WTC11 (cell line): ENCODE measurements at regions not wholly inside any gene's neighbourhood (a gene's known extent, or its start where the extent isn't known, plus 50 kb on each side); places are given as distances from the start of the nearest gene placed in this dataset.

Source experiments
- ATAC-seq: fragments of 200-7000 bp; cut with Tn5 transposase; 2 replicates; pipeline ENCODE4 v1.10.0; 2021; ENCODE audit warnings: mild to moderate bottlenecking, moderate library complexity
- CTCF ChIA-PET: fragments of 300-600 bp; sonication (Branson Sonifier 250); formaldehyde crosslinking; loops from one replicate; lab custom pipeline; 2021; ENCODE audit warnings: antibody characterized with exemption; lab: Charles Lee
- POLR2A ChIA-PET: fragments of 350-600 bp; sonication (Branson Sonifier 250); formaldehyde crosslinking; loops from one replicate; lab custom pipeline; 2021; ENCODE audit warnings: antibody characterized with exemption; lab: Charles Lee
- DNase-seq: peaks from one replicate; pipeline ENCODE4 v3.0.0; 2021; ENCODE audit warnings: low spot score
- H3K27ac Mint-ChIP-seq: 2 replicates; pipeline ENCODE4 v1.8.0; 2021; ENCODE audit warnings: mixed read lengths
- H3K27me3 Mint-ChIP-seq: 2 replicates; pipeline ENCODE4 v1.8.0; 2021; ENCODE audit warnings: low read depth, mild to moderate bottlenecking, moderate library complexity, mixed read lengths
- H3K36me3 Mint-ChIP-seq: 2 replicates; pipeline ENCODE4 v1.8.0; 2021; ENCODE audit warnings: mixed read lengths
- H3K4me1 Mint-ChIP-seq: 2 replicates; pipeline ENCODE4 v1.8.0; 2022; ENCODE audit warnings: mixed read lengths
- H3K4me3 Mint-ChIP-seq: 2 replicates; pipeline ENCODE4 v1.8.0; 2021; ENCODE audit warnings: mild to moderate bottlenecking, moderate library complexity, mixed read lengths
- H3K9me3 Mint-ChIP-seq: 2 replicates; pipeline ENCODE4 v1.8.0; 2021; ENCODE audit warnings: mixed read lengths
- ARID4B ChIP-seq: sonication (generic); formaldehyde crosslinking; IDR thresholded peaks from 2 replicates; pipeline ENCODE4 v1.8.0; 2023; ENCODE audit warnings: missing genetic modification reagents, mild to moderate bottlenecking, borderline replicate concordance
- ATF3 ChIP-seq: sonication (generic); formaldehyde crosslinking; conservative IDR thresholded peaks from 2 replicates; pipeline ENCODE4 v1.8.1; 2022; ENCODE audit warnings: mild to moderate bottlenecking, missing genetic modification reagents
- FOXK1 ChIP-seq: sonication (generic); formaldehyde crosslinking; IDR thresholded peaks from 2 replicates; pipeline ENCODE4 v1.8.0; 2022; ENCODE audit warnings: mild to moderate bottlenecking, moderate library complexity, missing genetic modification reagents
- GABPB1 ChIP-seq: sonication (generic); formaldehyde crosslinking; IDR thresholded peaks from 2 replicates; pipeline ENCODE4 v1.8.1; 2023; ENCODE audit warnings: mild to moderate bottlenecking, missing genetic modification reagents
- NFATC4 ChIP-seq: fragments of 250-450 bp; sonication (Bioruptor Pico); IDR thresholded peaks from 2 replicates; pipeline ENCODE4 v1.9.0; 2021; ENCODE audit warnings: mild to moderate bottlenecking
- NFYB ChIP-seq: sonication (generic); formaldehyde crosslinking; conservative IDR thresholded peaks from 2 replicates; pipeline ENCODE4 v1.8.0; 2022; ENCODE audit warnings: low read depth, missing genetic modification reagents
- NR3C1 ChIP-seq: sonication (generic); formaldehyde crosslinking; conservative IDR thresholded peaks from 2 replicates; pipeline ENCODE4 v1.8.1; 2023; ENCODE audit warnings: low read depth, mild to moderate bottlenecking, missing genetic modification reagents
- TEAD1 ChIP-seq: sonication (generic); formaldehyde crosslinking; IDR thresholded peaks from 2 replicates; pipeline ENCODE4 v1.8.0; 2022; ENCODE audit warnings: mild to moderate bottlenecking, missing genetic modification reagents
- ZNF138 ChIP-seq: sonication (generic); formaldehyde crosslinking; conservative IDR thresholded peaks from 2 replicates; pipeline ENCODE4 v1.8.1; 2022; ENCODE audit warnings: mild to moderate bottlenecking, moderate library complexity, missing genetic modification reagents
- ZNF317 ChIP-seq: sonication (generic); formaldehyde crosslinking; IDR thresholded peaks from 2 replicates; pipeline ENCODE4 v1.8.1; 2023; ENCODE audit warnings: low read depth, mild to moderate bottlenecking, moderate library complexity, missing genetic modification reagents, borderline replicate concordance
- ZNF416 ChIP-seq: fragments of 250-450 bp; sonication (Bioruptor Pico); IDR thresholded peaks from 2 replicates; pipeline ENCODE4 v1.9.0; 2021; ENCODE audit warnings: mild to moderate bottlenecking, inconsistent platforms
- ZNF423 ChIP-seq: fragments of 250-450 bp; sonication (Bioruptor Pico); IDR thresholded peaks from 2 replicates; pipeline ENCODE4 v2.1.2; 2022; ENCODE audit warnings: mild to moderate bottlenecking, moderate library complexity
- ZNF671 ChIP-seq: fragments of 250-450 bp; sonication (Bioruptor Pico); IDR thresholded peaks from 2 replicates; pipeline ENCODE4 v1.8.0; 2021; ENCODE audit warnings: mild to moderate bottlenecking
- ZSCAN18 ChIP-seq: fragments of 250-450 bp; sonication (Bioruptor Pico); IDR thresholded peaks from 2 replicates; pipeline ENCODE4 v2.1.2; 2022; ENCODE audit warnings: mild to moderate bottlenecking, moderate library complexity
- TF ChIP-seq, protein P1 (sequence below): sonication (generic); formaldehyde crosslinking; IDR thresholded peaks from 2 replicates; pipeline ENCODE4 v1.8.1; 2022; ENCODE audit warnings: low read depth, mild to moderate bottlenecking, moderate library complexity, missing genetic modification reagents, borderline replicate concordance
- TF ChIP-seq, protein P2 (sequence below): sonication (generic); formaldehyde crosslinking; IDR thresholded peaks from 2 replicates; pipeline ENCODE4 v1.8.0; 2023; ENCODE audit warnings: missing genetic modification reagents
- TF ChIP-seq, protein P3 (sequence below): fragments of 250-450 bp; sonication (Bioruptor Pico); IDR thresholded peaks from 2 replicates; pipeline ENCODE4 v1.8.0; 2021; ENCODE audit warnings: mild to moderate bottlenecking
- TF ChIP-seq, protein P4 (sequence below): sonication (generic); formaldehyde crosslinking; IDR thresholded peaks from 2 replicates; pipeline ENCODE4 v1.8.0; 2022; ENCODE audit warnings: mild to moderate bottlenecking, missing genetic modification reagents

- no peak for TF ChIP-seq ARID4B (CRISPR knock-in tag)
- TF ChIP-seq ZNF423 (CRISPR knock-in tag), result no peak
- TF ChIP-seq, protein P1, sequence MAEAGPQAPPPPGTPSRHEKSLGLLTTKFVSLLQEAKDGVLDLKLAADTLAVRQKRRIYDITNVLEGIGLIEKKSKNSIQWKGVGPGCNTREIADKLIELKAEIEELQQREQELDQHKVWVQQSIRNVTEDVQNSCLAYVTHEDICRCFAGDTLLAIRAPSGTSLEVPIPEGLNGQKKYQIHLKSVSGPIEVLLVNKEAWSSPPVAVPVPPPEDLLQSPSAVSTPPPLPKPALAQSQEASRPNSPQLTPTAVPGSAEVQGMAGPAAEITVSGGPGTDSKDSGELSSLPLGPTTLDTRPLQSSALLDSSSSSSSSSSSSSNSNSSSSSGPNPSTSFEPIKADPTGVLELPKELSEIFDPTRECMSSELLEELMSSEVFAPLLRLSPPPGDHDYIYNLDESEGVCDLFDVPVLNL (CRISPR knock-in tag), result no peak
- TF ChIP-seq, protein P2, sequence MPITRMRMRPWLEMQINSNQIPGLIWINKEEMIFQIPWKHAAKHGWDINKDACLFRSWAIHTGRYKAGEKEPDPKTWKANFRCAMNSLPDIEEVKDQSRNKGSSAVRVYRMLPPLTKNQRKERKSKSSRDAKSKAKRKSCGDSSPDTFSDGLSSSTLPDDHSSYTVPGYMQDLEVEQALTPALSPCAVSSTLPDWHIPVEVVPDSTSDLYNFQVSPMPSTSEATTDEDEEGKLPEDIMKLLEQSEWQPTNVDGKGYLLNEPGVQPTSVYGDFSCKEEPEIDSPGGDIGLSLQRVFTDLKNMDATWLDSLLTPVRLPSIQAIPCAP, result no peak
- TF ChIP-seq, protein P3, sequence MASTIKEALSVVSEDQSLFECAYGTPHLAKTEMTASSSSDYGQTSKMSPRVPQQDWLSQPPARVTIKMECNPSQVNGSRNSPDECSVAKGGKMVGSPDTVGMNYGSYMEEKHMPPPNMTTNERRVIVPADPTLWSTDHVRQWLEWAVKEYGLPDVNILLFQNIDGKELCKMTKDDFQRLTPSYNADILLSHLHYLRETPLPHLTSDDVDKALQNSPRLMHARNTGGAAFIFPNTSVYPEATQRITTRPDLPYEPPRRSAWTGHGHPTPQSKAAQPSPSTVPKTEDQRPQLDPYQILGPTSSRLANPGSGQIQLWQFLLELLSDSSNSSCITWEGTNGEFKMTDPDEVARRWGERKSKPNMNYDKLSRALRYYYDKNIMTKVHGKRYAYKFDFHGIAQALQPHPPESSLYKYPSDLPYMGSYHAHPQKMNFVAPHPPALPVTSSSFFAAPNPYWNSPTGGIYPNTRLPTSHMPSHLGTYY (CRISPR knock-in tag), result no peak
- TF ChIP-seq TEAD1 (CRISPR knock-in tag), result no peak
These were observed 101.8 kb upstream of the HPF1 start (continued) for GRCh38 chr4:169859366-169860216.

GRCh38 chr4:169854090-169854489, 96.3 kb upstream of the HPF1 start:
- ATAC-seq, result peak; percentile 88
- no peaks in the 10 kb centered on the region; the same call in 1 of the 2 replicates for H3K27me3 Mint-ChIP-seq
- no peak overlapping the region for H3K27ac Mint-ChIP-seq
- POLR2A ChIA-PET, result no interaction called here
- CTCF ChIA-PET, result interaction anchor here (1.1 kb wide), 1 partner anchor 87 kb away, joined by 3 read pairs; no protein-coding TSS in a partner anchor
- no peak for TF ChIP-seq ZNF416 (CRISPR knock-in tag)
- no peak for TF ChIP-seq ZSCAN18 (CRISPR knock-in tag)
- TF ChIP-seq GABPB1 (CRISPR knock-in tag), result no peak
- TF ChIP-seq ZNF671 (CRISPR knock-in tag), result no peak
- TF ChIP-seq ATF3 (CRISPR knock-in tag), result no peak
- no peak for TF ChIP-seq NR3C1 (CRISPR knock-in tag)
- TF ChIP-seq NFATC4 (CRISPR knock-in tag), result no peak
- TF ChIP-seq ZNF138 (CRISPR knock-in tag), result no peak
- TF ChIP-seq FOXK1 (CRISPR knock-in tag), result no peak
- TF ChIP-seq NFYB, result no peak
- TF ChIP-seq, protein P4, sequence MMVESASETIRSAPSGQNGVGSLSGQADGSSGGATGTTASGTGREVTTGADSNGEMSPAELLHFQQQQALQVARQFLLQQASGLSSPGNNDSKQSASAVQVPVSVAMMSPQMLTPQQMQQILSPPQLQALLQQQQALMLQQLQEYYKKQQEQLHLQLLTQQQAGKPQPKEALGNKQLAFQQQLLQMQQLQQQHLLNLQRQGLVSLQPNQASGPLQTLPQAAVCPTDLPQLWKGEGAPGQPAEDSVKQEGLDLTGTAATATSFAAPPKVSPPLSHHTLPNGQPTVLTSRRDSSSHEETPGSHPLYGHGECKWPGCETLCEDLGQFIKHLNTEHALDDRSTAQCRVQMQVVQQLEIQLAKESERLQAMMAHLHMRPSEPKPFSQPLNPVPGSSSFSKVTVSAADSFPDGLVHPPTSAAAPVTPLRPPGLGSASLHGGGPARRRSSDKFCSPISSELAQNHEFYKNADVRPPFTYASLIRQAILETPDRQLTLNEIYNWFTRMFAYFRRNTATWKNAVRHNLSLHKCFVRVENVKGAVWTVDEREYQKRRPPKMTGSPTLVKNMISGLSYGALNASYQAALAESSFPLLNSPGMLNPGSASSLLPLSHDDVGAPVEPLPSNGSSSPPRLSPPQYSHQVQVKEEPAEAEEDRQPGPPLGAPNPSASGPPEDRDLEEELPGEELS (CRISPR knock-in tag), result no peak
- TF ChIP-seq, protein P2, result no peak
- TF ChIP-seq ZNF317 (CRISPR knock-in tag), result no peak
- peaks cover 6% of the 10 kb centered on the region for H3K4me1 Mint-ChIP-seq
- DNase-seq, result peak; percentile 14
- H3K9me3 Mint-ChIP-seq, result peaks cover 13% of the 10 kb centered on the region
- H3K4me3 Mint-ChIP-seq, result no peak overlapping the region
- peaks cover 9% of the 10 kb centered on the region for H3K36me3 Mint-ChIP-seq
